MM.1S (cell line): ENCODE measurements at regions not wholly inside any gene's neighbourhood (a gene's known extent, or its start where the extent isn't known, plus 50 kb on each side); places are given as distances from the start of the nearest gene placed in this dataset.

Source experiments
- DNase-seq: peaks from one replicate; pipeline ENCODE4 v3.0.0-alpha.2; 2015
- H2AFZ ChIP-seq: fragments of 300-600 bp; sonication (generic); 2 replicates; pipeline ENCODE4 v1.6.0; 2016; ENCODE audit warnings: antibody characterized with exemption, low read length
- H3F3A ChIP-seq: fragments of 300-600 bp; sonication (generic); 2 replicates; pipeline ENCODE4 v1.6.1; 2016; ENCODE audit warnings: mild to moderate bottlenecking, antibody characterized with exemption, low read length, moderate library complexity, mixed read lengths; ENCODE audit not compliant: insufficient read depth
- H3K27ac ChIP-seq: fragments of 300-600 bp; sonication (generic); 2 replicates; pipeline ENCODE4 v1.5.1; 2016; ENCODE audit warnings: mild to moderate bottlenecking, low read length
- H3K27me3 ChIP-seq: fragments of 300-600 bp; sonication (generic); replicated peaks from 2 replicates; pipeline ENCODE4 v1.6.0; 2016; ENCODE audit warnings: low read length; ENCODE audit not compliant: insufficient read depth
- H3K36me3 ChIP-seq: fragments of 300-600 bp; sonication (generic); replicated peaks from 2 replicates; pipeline ENCODE4 v1.6.1; 2016; ENCODE audit warnings: mild to moderate bottlenecking, low read length, mixed read lengths; ENCODE audit not compliant: insufficient read depth
- H3K4me1 ChIP-seq: fragments of 300-600 bp; sonication (generic); 2 replicates; pipeline ENCODE4 v1.6.1; 2016; ENCODE audit warnings: low read length, mixed read lengths
- H3K4me2 ChIP-seq: fragments of 300-600 bp; sonication (generic); 2 replicates; pipeline ENCODE4 v1.6.0; 2016; ENCODE audit warnings: low read depth, low read length
- H3K4me3 ChIP-seq: fragments of 300-600 bp; sonication (generic); 2 replicates; pipeline ENCODE4 v1.5.1; 2016; ENCODE audit warnings: low read length, mixed read lengths
- H3K79me2 ChIP-seq: fragments of 300-600 bp; sonication (generic); 2 replicates; pipeline ENCODE4 v1.6.1; 2016; ENCODE audit warnings: mixed run types, low read length, mixed read lengths
- H3K9ac ChIP-seq: fragments of 300-600 bp; sonication (generic); 2 replicates; pipeline ENCODE4 v1.6.1; 2016; ENCODE audit warnings: low read length, mixed read lengths
- H3K9me2 ChIP-seq: fragments of 300-600 bp; sonication (generic); replicated peaks from 2 replicates; pipeline ENCODE4 v1.6.1; 2016; ENCODE audit warnings: mild to moderate bottlenecking, low read length, mixed read lengths; ENCODE audit not compliant: insufficient read depth
- H3K9me3 ChIP-seq: fragments of 300-600 bp; sonication (generic); replicated peaks from 2 replicates; pipeline ENCODE4 v1.6.1; 2016; ENCODE audit warnings: mild to moderate bottlenecking, low read length, mixed read lengths; ENCODE audit not compliant: insufficient read depth
- H4K20me1 ChIP-seq: fragments of 300-600 bp; sonication (generic); 2 replicates; pipeline ENCODE4 v1.6.1; 2016; ENCODE audit warnings: mild to moderate bottlenecking, low read length, moderate library complexity, mixed read lengths; ENCODE audit not compliant: insufficient read depth
- EZH2 ChIP-seq: fragments of 300-600 bp; sonication (generic); optimal IDR thresholded peaks from 2 replicates; pipeline ENCODE3; 2017; ENCODE audit warnings: low read depth, mild to moderate bottlenecking, antibody characterized with exemption, low read length, mixed read lengths
- EZH2phosphoT487 ChIP-seq: fragments of 300-600 bp; sonication (generic); IDR thresholded peaks from 2 replicates; pipeline ENCODE4 v1.6.1; 2018; ENCODE audit warnings: antibody characterized with exemption, low read length
- TF ChIP-seq, protein P1 (sequence below): fragments of 300-600 bp; sonication (generic); IDR thresholded peaks from 2 replicates; pipeline ENCODE4 v1.5.1; 2016; ENCODE audit warnings: antibody characterized with exemption, low read length, mixed read lengths

DNA sequence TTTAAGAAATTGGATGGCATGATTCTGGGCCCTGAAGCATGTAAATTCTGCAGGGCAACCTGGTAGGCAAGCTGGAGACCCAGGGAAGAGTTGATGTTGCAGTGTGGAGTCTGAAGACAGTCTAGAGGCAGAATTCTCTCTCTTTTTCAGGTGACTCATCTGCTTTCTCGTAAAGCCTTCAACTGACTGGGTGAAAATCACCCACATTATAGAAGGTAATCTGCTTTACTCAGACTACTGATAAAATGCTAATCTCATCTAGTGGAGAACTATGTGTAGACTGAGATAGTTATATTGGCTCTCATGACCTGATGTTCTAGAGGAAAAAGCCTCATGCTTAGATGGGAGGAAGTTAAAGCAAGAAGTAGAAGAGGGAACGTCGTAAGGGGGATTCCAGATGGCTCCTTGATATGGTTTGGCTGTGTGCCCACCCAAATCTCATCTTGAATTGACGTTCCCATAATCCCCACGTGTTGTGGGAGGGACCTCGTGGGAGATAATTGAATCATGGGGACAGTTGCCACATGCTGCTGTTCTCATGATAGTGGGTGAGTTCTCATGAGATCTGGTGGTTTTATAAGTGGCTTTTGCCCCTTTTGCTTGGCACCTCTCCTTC, 723.8 kb downstream of the BCL11B start:
- H3K9ac ChIP-seq: no peak overlapping the region
- H3K4me3 ChIP-seq: no peak overlapping the region
- no peak overlapping the region for H2AFZ ChIP-seq
- H3F3A ChIP-seq: no peaks in the 10 kb centered on the region
- H3K4me2 ChIP-seq: no peak overlapping the region
- no peaks in the 10 kb centered on the region for H3K9me3 ChIP-seq
- no peaks in the 10 kb centered on the region for H3K27me3 ChIP-seq
- DNase-seq: no peak
- H3K4me1 ChIP-seq: no peaks in the 10 kb centered on the region
- TF ChIP-seq EZH2 (no peak), EZH2phosphoT487 (no peak)
- TF ChIP-seq, protein P1, sequence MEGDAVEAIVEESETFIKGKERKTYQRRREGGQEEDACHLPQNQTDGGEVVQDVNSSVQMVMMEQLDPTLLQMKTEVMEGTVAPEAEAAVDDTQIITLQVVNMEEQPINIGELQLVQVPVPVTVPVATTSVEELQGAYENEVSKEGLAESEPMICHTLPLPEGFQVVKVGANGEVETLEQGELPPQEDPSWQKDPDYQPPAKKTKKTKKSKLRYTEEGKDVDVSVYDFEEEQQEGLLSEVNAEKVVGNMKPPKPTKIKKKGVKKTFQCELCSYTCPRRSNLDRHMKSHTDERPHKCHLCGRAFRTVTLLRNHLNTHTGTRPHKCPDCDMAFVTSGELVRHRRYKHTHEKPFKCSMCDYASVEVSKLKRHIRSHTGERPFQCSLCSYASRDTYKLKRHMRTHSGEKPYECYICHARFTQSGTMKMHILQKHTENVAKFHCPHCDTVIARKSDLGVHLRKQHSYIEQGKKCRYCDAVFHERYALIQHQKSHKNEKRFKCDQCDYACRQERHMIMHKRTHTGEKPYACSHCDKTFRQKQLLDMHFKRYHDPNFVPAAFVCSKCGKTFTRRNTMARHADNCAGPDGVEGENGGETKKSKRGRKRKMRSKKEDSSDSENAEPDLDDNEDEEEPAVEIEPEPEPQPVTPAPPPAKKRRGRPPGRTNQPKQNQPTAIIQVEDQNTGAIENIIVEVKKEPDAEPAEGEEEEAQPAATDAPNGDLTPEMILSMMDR: no peak
- no peaks in the 10 kb centered on the region for H3K79me2 ChIP-seq
- no peaks in the 10 kb centered on the region for H4K20me1 ChIP-seq
- H3K9me2 ChIP-seq: no peaks in the 10 kb centered on the region
- no peak overlapping the region for H3K27ac ChIP-seq
- no peaks in the 10 kb centered on the region for H3K36me3 ChIP-seq

DNA sequence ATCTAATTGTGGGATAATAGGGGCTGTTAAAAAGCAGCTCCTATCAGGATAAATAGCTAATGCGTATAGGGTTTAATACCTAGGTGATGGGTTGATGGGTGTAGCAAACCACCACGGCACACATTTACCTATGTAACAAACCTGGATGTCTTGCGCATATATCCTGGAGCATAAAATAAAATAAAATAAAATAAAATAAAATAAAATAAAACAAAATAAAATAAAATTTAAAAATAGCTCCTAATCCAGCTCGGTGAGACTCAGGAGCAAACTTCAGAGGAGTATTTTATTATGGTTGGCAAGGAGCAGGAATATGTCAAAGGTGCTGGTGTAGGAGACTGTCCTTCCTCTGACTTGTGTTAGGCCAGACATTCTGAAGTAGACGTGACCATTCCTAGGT, 721.0 kb downstream of the BCL11B start:
- H3K4me1 ChIP-seq: no peaks in the 10 kb centered on the region
- H3F3A ChIP-seq: no peaks in the 10 kb centered on the region
- no peak overlapping the region for H2AFZ ChIP-seq
- TF ChIP-seq, protein P1: no peak
- TF ChIP-seq EZH2: no peak
- TF ChIP-seq EZH2phosphoT487: no peak
- no peaks in the 10 kb centered on the region for H3K9me2 ChIP-seq
- H3K27me3 ChIP-seq: no peaks in the 10 kb centered on the region
- H3K36me3 ChIP-seq: no peaks in the 10 kb centered on the region
- H4K20me1 ChIP-seq: no peaks in the 10 kb centered on the region
- H3K27ac ChIP-seq: no peak overlapping the region
- no peak overlapping the region for H3K4me2 ChIP-seq
- H3K79me2 ChIP-seq: no peaks in the 10 kb centered on the region
- H3K9me3 ChIP-seq: no peaks in the 10 kb centered on the region
- H3K9ac ChIP-seq: no peak overlapping the region
- DNase-seq: no peak
- no peak overlapping the region for H3K4me3 ChIP-seq

DNA sequence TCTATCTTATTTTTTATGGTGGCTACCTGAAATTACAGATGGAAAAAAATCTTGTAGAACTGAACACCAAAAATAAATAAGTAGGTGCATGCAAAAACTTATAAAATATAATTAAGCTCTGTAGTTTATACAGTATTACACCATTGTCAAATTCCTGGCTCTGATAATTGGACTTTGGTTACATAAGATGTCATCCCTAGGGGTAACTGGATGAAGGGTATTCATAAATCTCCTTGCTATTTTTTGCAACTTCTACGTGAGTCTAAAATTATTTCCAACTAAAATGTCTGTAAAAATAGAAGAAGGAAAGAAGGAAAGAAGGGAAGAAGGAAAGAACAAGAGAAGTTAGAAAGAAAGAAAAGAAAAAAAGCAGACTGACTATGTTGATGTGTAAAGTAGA, 716.6 kb downstream of the BCL11B start:
- no peak overlapping the region for H3K9ac ChIP-seq
- no peaks in the 10 kb centered on the region for H3K9me2 ChIP-seq
- no peak overlapping the region for H3K4me2 ChIP-seq
- H3K27ac ChIP-seq: no peak overlapping the region
- H3K27me3 ChIP-seq: no peaks in the 10 kb centered on the region
- TF ChIP-seq EZH2phosphoT487 (no peak), EZH2 (no peak)
- TF ChIP-seq, protein P1: no peak
- no peaks in the 10 kb centered on the region for H3K4me1 ChIP-seq
- no peak for DNase-seq
- no peaks in the 10 kb centered on the region for H4K20me1 ChIP-seq
- no peak overlapping the region for H2AFZ ChIP-seq
- no peak overlapping the region for H3K4me3 ChIP-seq
- no peaks in the 10 kb centered on the region for H3F3A ChIP-seq
- H3K79me2 ChIP-seq: no peaks in the 10 kb centered on the region
- H3K9me3 ChIP-seq: no peaks in the 10 kb centered on the region
- H3K36me3 ChIP-seq: no peaks in the 10 kb centered on the region
